Activated naive CD8-positive, alpha-beta T cell treated with anti-CD3 and anti-CD28 coated beads, Interleukin-2, amount 10 ng/mL, durations not matched to agents 7 days and 5 days (primary cell): ENCODE measurements at regions not wholly inside any gene's neighbourhood (a gene's known extent, or its start where the extent isn't known, plus 50 kb on each side); places are given as distances from the start of the nearest gene placed in this dataset.

ENCODE experiments used
- ATAC-seq: fragments of 150-1000 bp; cut with Tn5 transposase; one replicate; pipeline ENCODE4 v1.10.0; 2021; ENCODE audit warnings: low read depth, moderate library complexity
- POLR2A ChIA-PET: fragments of 350-600 bp; sonication (Branson Sonifier 250); formaldehyde crosslinking; loops from one replicate; lab custom pipeline; 2021; ENCODE audit warnings: antibody characterized with exemption; lab: Charles Lee
- DNase-seq: peaks from one replicate; pipeline ENCODE4 v3.0.0; 2021
- H3K27ac Mint-ChIP-seq: one replicate; pipeline ENCODE4 v1.8.0; 2022; ENCODE audit warnings: mild to moderate bottlenecking, mixed read lengths
- H3K27me3 Mint-ChIP-seq: one replicate; pipeline ENCODE4 v1.8.0; 2022; ENCODE audit warnings: mild to moderate bottlenecking, moderate library complexity, mixed read lengths
- H3K36me3 Mint-ChIP-seq: one replicate; pipeline ENCODE4 v1.8.0; 2021; ENCODE audit warnings: mild to moderate bottlenecking, mixed read lengths
- H3K4me1 Mint-ChIP-seq: one replicate; pipeline ENCODE4 v1.8.0; 2021; ENCODE audit warnings: mixed read lengths
- H3K4me3 Mint-ChIP-seq: one replicate; pipeline ENCODE4 v1.8.0; 2022; ENCODE audit warnings: mild to moderate bottlenecking, moderate library complexity, mixed read lengths
- H3K9me3 Mint-ChIP-seq: one replicate; pipeline ENCODE4 v1.8.0; 2021; ENCODE audit warnings: mixed read lengths

DNA sequence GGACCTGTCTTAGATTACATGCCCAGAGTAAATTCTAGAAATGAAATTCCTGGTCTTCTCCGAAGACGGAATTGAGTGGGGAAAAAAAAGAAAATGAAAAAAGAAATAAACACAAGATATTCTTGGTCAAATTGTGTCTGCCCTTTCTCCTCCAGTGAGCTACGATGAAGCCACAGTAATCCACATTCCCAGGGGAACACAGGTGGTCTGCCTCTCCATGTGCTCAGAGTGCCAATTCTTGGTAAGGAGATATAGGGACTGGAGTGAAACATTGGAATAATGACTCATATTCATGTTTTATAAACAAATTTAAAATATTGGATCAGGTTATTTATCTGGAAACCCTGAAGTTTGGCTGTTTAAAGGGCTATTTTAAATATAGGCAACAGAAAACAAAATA is 54.2 kb upstream of the MGST2 start:
- H3K27ac Mint-ChIP-seq: no peak overlapping the region
- peaks cover 7% of the 10 kb centered on the region for H3K4me1 Mint-ChIP-seq

DNA sequence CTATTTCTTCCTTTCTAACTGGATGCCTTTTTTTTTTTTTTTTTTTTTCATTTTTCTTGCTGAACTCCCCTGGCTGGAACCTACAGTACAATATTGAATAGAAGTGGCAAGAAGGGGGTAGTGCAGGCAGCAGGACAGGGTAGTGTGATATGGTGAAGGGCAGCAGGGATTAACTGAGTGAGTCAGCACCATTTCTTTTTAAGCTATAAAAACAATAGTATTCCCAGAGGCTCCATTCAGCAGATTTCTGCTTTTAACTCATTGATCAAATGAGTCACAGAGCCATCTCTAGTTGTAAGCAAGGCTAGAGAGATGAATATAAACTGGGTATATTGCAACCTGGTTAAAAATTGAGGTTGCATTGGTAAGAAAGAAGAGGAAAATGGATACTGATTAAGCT is 53.6 kb upstream of the SETD7 start:
- Mint-ChIP-seq H3K9me3 (peaks cover 2% of the 10 kb centered on the region), H3K27me3 (peaks cover 19% of the 10 kb centered on the region), H3K27ac (no peak overlapping the region), H3K4me3 (no peak overlapping the region), H3K4me1 (peaks cover 10% of the 10 kb centered on the region), H3K36me3 (peaks cover 4% of the 10 kb centered on the region)
- POLR2A ChIA-PET: no interaction called here
- no peak for ATAC-seq
- DNase-seq: no peak

More for the DNA sequence above, 54.2 kb upstream of the MGST2 start:
- ATAC-seq (no peak), DNase-seq (no peak)
- Mint-ChIP-seq H3K9me3 (peaks cover 2% of the 10 kb centered on the region), H3K36me3 (peaks cover 2% of the 10 kb centered on the region), H3K27me3 (peaks cover 20% of the 10 kb centered on the region), H3K4me3 (no peak overlapping the region)
- POLR2A ChIA-PET: no interaction called here

- no peak overlapping the region for H3K27ac Mint-ChIP-seq
These were observed 51.6 kb upstream of the SETD7 start for GRCh38 chr4:139607502-139608060.

DNA sequence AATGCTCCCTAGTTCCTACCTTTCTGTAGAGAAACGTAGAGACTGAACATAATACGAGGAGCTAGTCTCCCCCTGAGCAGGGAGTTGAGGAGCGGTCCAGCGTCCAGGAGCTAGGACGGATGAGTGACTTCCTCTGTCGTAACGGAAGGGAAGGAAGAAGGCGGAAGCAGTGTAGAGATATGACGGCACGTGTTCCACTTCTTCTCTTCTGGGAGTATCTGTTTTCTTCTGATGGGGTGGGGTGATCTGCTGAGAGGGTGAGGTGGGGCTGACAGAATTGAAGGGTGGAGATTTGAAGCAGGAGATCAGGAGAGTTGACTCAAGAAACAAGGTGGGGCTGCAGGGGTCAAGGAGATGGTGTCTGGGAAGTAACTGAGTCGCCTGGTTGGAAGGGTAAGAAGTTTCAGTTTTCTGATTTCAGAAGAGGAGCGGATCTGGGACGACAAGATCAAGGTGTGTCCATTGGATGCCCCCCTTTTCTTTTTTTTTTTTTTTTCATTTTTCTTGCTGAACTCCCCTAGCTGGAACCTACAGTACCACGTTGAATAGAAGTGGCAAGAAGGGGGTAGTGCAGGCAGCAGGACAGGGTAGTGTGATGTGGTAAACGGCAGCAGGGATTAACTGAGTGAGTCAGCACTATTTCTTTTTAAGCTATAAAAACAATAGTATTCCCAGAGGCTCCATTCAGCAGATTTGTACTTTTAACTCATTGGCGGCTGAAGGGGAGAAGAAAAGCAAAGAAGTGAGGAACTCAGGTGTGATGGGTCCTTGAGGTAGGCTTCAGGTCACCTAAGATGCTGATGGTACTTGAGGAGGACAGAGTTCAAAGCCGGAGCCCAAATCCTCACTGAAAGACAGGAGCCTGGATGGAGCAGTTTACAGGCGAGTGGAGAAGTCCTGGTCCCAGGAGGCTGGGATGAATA is 50.8 kb upstream of the SETD7 start:
- Mint-ChIP-seq H3K27ac (peak overlapping the region; percentile 57), H3K9me3 (peaks cover 2% of the 10 kb centered on the region), H3K27me3 (peaks cover 19% of the 10 kb centered on the region), H3K36me3 (peaks cover 4% of the 10 kb centered on the region), H3K4me3 (peak overlapping the region; percentile 56), H3K4me1 (peaks cover 12% of the 10 kb centered on the region)
- POLR2A ChIA-PET: no interaction called here
- no peak for DNase-seq
- ATAC-seq: peak; percentile 50

More at GRCh38 chr4:139607502-139608060, 51.6 kb upstream of the SETD7 start:
- Mint-ChIP-seq H3K9me3 (peaks cover 2% of the 10 kb centered on the region), H3K4me3 (no peak overlapping the region), H3K4me1 (peaks cover 11% of the 10 kb centered on the region), H3K27me3 (peaks cover 19% of the 10 kb centered on the region), H3K36me3 (peaks cover 4% of the 10 kb centered on the region)
- DNase-seq (no peak), ATAC-seq (no peak)
- POLR2A ChIA-PET: no interaction called here

DNA sequence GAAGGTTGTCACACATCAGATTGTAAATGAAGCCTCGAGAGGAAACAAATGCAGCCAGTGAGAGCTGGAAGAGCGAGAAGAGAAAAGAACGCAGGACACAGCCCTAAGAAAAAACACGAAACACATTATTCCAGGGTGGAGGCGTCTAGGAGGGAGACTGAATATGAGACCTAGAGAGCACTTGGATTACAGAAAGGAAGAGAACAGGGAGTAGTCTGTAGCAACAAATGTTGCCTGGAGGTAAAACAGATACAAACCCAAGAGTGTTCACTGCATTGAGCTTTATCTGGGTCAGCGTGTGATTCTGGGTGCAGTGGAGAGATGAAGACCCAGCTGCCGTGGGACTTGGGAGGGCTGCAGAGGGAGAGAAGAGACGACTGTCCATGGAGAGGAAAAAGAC is 50.1 kb upstream of the SETD7 start:
- H3K4me1 Mint-ChIP-seq: peaks cover 12% of the 10 kb centered on the region
- peak overlapping the region; percentile 56 for H3K4me3 Mint-ChIP-seq
- peaks cover 4% of the 10 kb centered on the region for H3K36me3 Mint-ChIP-seq
- no peak for DNase-seq
- ATAC-seq: no peak
- POLR2A ChIA-PET: no interaction called here
- peaks cover 2% of the 10 kb centered on the region for H3K9me3 Mint-ChIP-seq
- H3K27me3 Mint-ChIP-seq: peaks cover 16% of the 10 kb centered on the region
- no peak overlapping the region for H3K27ac Mint-ChIP-seq
